ENCODE measurements at regions not wholly inside any gene's neighbourhood (a gene's known extent, or its start where the extent isn't known, plus 50 kb on each side); places are given as distances from the start of the nearest gene placed in this dataset.

DNA sequence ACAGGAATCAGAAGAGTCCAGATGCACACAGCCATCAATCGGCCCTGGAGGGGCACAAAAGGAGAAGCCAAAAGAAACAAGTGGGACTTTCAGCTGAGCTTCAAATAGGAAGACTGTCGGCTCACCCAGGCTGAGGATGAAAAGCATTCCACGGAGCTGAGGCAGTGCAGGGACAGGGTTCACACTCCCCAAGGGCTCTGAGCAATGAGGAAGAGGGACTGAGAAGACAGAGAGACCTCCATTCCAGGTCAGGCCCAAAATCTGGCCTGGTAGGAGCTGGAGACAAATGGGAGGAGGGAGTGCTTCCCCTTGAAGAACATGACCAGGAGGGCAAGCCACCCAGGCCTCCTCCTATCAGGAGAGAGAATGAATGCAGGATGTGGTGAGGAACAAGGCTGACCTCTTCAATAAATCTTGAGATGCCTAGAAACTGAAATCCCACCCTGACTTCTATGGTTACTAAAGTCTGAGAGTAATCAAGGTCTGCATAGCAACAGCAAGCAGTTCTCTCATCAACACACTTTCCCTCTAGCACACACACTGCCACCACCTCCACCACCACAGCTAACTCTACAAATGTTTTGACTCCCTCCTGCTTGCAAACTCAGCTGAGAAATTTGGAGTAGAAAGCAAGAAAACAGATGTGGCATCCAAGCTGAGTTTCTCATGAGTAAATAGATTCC is 434.4 kb downstream of the TNS1 start:
- intact Hi-C loops (cut with micrococcal nuclease), result no loop called here
- H4K20me1 ChIP-seq (ENCODE audit: insufficient read depth, low read length), result no peaks in the 10 kb centered on the region

GRCh38 chr2:217563565-217563964 is 439.2 kb downstream of the TNS1 start:
- H3K79me2 ChIP-seq (ENCODE audit: insufficient read depth, low read length), result no peaks in the 10 kb centered on the region
- Mint-ChIP-seq H3K4me1 (no peaks in the 10 kb centered on the region), H3K27ac (no peak overlapping the region), H3K27me3 (ENCODE audit: low read depth in 3 of 3) (peaks cover 3 to 11% (median 6%) of the 10 kb centered on the region in 3 donors), H3K36me3 (no peaks in the 10 kb centered on the region), H3K9me3 (peaks cover 4 to 27% (median 16%) of the 10 kb centered on the region in 7 donors), H3K4me3 (no peak overlapping the region)
- intact Hi-C loops (cut with micrococcal nuclease), result no loop called here
- H3K27me3 ChIP-seq (ENCODE audit: control insufficient read depth in 2 of 2, insufficient read depth in 2 of 2, low read length in 2 of 2), result no peaks in the 10 kb centered on the region
- no peaks in the 10 kb centered on the region for H3K36me3 ChIP-seq (replicated peaks in 1 of 2; ENCODE audit: control insufficient read depth in 1 of 2, insufficient read depth in 2 of 2, low read length in 2 of 2)
- no peak overlapping the region for H3K4me3 ChIP-seq (replicated peaks in 1 of 3; ENCODE audit: low read depth in 2 of 3, low read length in 3 of 3)
- no peak for TF ChIP-seq CTCF (IDR thresholded peaks at IDR 0.05)
- H3K9me3 ChIP-seq (replicated peaks in 1 of 2; ENCODE audit: control insufficient read depth in 1 of 2, insufficient read depth in 1 of 2, low read length in 2 of 2), result peaks cover 10 to 15% of the 10 kb centered on the region in 2 donors
- no peak overlapping the region for H3K9ac ChIP-seq (ENCODE audit: insufficient read depth, low read length, poor library complexity, severe bottlenecking)
- no peaks in the 10 kb centered on the region for H3K4me1 ChIP-seq (ENCODE audit: control insufficient read depth in 1 of 2, insufficient read depth in 2 of 2, low read length in 2 of 2)
- H3K27ac ChIP-seq (ENCODE audit: low read depth in 1 of 2, low read length in 2 of 2), result no peak overlapping the region
- WGBS (ENCODE audit: insufficient coverage), result 100% methylated on average over 1 of the region's 3 CpGs
- DNase-seq, result no peak
- H4K20me1 ChIP-seq (ENCODE audit: insufficient read depth, low read length), result no peaks in the 10 kb centered on the region
- H3K4me2 ChIP-seq (replicated peaks; ENCODE audit: extremely low read depth, low read length, poor library complexity, severe bottlenecking), result no peak overlapping the region
- no peak overlapping the region for H2AFZ ChIP-seq (ENCODE audit: insufficient read depth, low read depth, low read length, poor library complexity, severe bottlenecking)

More for the DNA sequence above, 434.4 kb downstream of the TNS1 start:
- peaks cover 0 to 5% (median 1%) of the 10 kb centered on the region in 7 donors for H3K9me3 Mint-ChIP-seq
- Histone ChIP-seq H3K79me2 (ENCODE audit: insufficient read depth, low read length) (no peaks in the 10 kb centered on the region), H3K4me1 (ENCODE audit: control insufficient read depth in 1 of 2, insufficient read depth in 2 of 2, low read length in 2 of 2) (no peaks in the 10 kb centered on the region), H3K4me2 (replicated peaks; ENCODE audit: extremely low read depth, low read length, poor library complexity, severe bottlenecking) (no peak overlapping the region), H3K9me3 (replicated peaks in 1 of 2; ENCODE audit: control insufficient read depth in 1 of 2, insufficient read depth in 1 of 2, low read length in 2 of 2) (no peaks in the 10 kb centered on the region), H2AFZ (ENCODE audit: insufficient read depth, low read depth, low read length, poor library complexity, severe bottlenecking) (no peak overlapping the region), H3K27ac (ENCODE audit: low read depth in 1 of 2, low read length in 2 of 2) (no peak overlapping the region), H3K9ac (ENCODE audit: insufficient read depth, low read length, poor library complexity, severe bottlenecking) (no peak overlapping the region), H3K27me3 (ENCODE audit: control insufficient read depth in 2 of 2, insufficient read depth in 2 of 2, low read length in 2 of 2) (no peaks in the 10 kb centered on the region), H3K36me3 (replicated peaks in 1 of 2; ENCODE audit: control insufficient read depth in 1 of 2, insufficient read depth in 2 of 2, low read length in 2 of 2) (no peaks in the 10 kb centered on the region), H3K4me3 (replicated peaks in 1 of 3; ENCODE audit: low read depth in 2 of 3, low read length in 3 of 3) (no peak overlapping the region)
- no peak overlapping the region for H3K27ac Mint-ChIP-seq
- WGBS (ENCODE audit: insufficient coverage), result 77% methylated on average over 3 of the region's 3 CpGs
- DNase-seq, result no peak
- TF ChIP-seq CTCF (IDR thresholded peaks at IDR 0.05), result no peak
- no peaks in the 10 kb centered on the region for H3K36me3 Mint-ChIP-seq
- H3K4me1 Mint-ChIP-seq, result no peaks in the 10 kb centered on the region
- peaks cover 6 to 11% (median 6%) of the 10 kb centered on the region in 3 donors for H3K27me3 Mint-ChIP-seq (ENCODE audit: low read depth in 3 of 3)
- no peak overlapping the region for H3K4me3 Mint-ChIP-seq

All from CD14-positive monocyte (primary cell).